Dendritic cell treated with granulocyte-macrophage colony-stimulating factor and Interleukin-4, amounts not matched to agents 40 ng/mL and 50 ng/mL, for 4 days (primary cell): ENCODE measurements at regions not wholly inside any gene's neighbourhood (a gene's known extent, or its start where the extent isn't known, plus 50 kb on each side); places are given as distances from the start of the nearest gene placed in this dataset.
"Not testable (repeated sequence)": the region's sequence is repeated elsewhere in the genome, so short reads cannot be mapped to it uniquely, and the experiment has no call there.

Experiments
- H3K27ac Mint-ChIP-seq: one replicate; pipeline ENCODE4 v1.8.0; 2022; ENCODE audit warnings: mild to moderate bottlenecking, mixed read lengths
- H3K27me3 Mint-ChIP-seq: one replicate; pipeline ENCODE4 v1.8.0; 2022; ENCODE audit warnings: mild to moderate bottlenecking, mixed read lengths
- H3K36me3 Mint-ChIP-seq: one replicate; pipeline ENCODE4 v1.8.0; 2022; ENCODE audit warnings: low read depth, mixed read lengths
- H3K4me1 Mint-ChIP-seq: one replicate; pipeline ENCODE4 v1.8.0; 2022; ENCODE audit warnings: low read depth, mixed read lengths
- H3K4me3 Mint-ChIP-seq: one replicate; pipeline ENCODE4 v1.8.0; 2022; ENCODE audit warnings: mild to moderate bottlenecking, moderate library complexity, mixed read lengths
- H3K9me3 Mint-ChIP-seq: one replicate; pipeline ENCODE4 v1.8.0; 2022; ENCODE audit warnings: mixed read lengths
- intact Hi-C: fragments of 100-400 bp; cut with micrococcal nuclease; formaldehyde crosslinking; loops from one replicate; pipeline ENCODE4 v1.15.0; 2022

DNA sequence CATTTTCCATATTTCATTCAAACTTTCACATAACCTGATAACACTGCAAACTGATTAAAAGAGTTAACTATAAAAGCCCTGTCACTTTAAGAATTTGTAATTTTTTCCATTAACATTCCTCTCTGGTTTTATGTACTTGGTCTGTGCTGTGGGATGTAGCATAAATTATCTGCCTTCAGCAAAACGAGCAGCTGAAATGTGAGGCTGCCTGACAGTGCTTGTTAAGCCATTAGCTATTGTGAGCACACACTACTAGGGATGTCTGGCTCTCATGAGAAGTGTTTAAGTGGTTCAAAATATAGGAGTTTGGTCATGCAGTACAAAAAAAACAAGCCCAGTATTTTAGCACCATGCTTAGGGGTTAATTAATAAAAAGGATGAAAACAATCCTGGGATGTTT, 63.0 kb downstream of the HOXA1 start:
- Mint-ChIP-seq H3K27me3 (no peaks in the 10 kb centered on the region), H3K27ac (no peak overlapping the region), H3K4me1 (peaks cover 17% of the 10 kb centered on the region), H3K9me3 (no peaks in the 10 kb centered on the region), H3K4me3 (no peak overlapping the region), H3K36me3 (no peaks in the 10 kb centered on the region)
- intact Hi-C loops, result no loop called here

DNA sequence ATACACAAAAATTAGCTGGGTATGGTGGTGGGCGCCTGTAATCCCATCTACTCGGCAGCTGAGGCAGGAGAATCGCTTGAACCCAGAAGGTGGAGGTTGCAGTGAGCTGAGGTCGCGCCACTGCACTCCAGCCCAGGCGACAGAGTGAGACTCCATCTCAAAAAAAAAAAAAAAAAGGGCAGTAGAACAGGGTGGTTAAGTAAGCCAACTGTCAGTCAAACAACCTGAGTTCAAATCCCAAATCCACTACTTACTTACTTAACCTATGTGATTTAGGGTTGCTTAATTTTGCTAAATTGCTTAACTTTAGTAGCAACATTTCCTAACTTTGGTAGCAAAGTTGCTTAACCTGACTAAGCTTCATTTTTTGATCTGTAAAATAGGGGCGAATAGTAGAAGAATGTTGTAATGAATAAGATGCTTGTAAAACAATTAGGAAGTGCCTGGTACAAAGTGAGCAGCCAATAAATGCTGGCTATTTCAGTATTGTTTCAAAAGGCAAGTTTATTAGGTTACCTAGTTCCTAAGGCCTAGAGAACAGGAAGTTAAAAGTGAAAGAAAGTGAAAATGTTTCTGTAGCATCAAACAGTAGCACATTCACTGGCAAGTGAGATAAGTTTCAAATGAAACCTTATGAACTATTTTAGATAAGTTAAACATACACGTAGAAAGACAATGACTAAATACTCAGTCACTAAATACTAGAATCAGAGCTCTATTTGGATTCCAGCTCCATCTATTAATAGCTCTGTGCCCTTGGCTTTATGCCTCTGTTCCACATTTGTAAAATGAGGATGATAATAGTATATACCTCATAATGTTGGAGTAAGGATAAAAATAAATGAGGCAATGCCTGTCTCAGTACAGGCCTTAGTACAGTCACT, 64.3 kb downstream of the HOXA1 start:
- no peaks in the 10 kb centered on the region for H3K36me3 Mint-ChIP-seq
- no peaks in the 10 kb centered on the region for H3K9me3 Mint-ChIP-seq
- intact Hi-C loops, result no loop called here
- H3K27ac Mint-ChIP-seq, result no peak overlapping the region
- peaks cover 17% of the 10 kb centered on the region for H3K4me1 Mint-ChIP-seq
- no peaks in the 10 kb centered on the region for H3K27me3 Mint-ChIP-seq
- H3K4me3 Mint-ChIP-seq, result peak overlapping the region; percentile 4

GRCh38 chr7:27030393-27031050, 65.3 kb downstream of the HOXA1 start:
- H3K9me3 Mint-ChIP-seq, result no peaks in the 10 kb centered on the region
- no peak overlapping the region for H3K4me3 Mint-ChIP-seq
- intact Hi-C loops, result no loop called here
- H3K27me3 Mint-ChIP-seq, result no peaks in the 10 kb centered on the region
- peaks cover 17% of the 10 kb centered on the region for H3K4me1 Mint-ChIP-seq
- no peaks in the 10 kb centered on the region for H3K36me3 Mint-ChIP-seq
- no peak overlapping the region for H3K27ac Mint-ChIP-seq

- H3K9me3 Mint-ChIP-seq, result no peaks in the 10 kb centered on the region
- H3K27ac Mint-ChIP-seq, result no peak overlapping the region
- H3K4me1 Mint-ChIP-seq, result peaks cover 6% of the 10 kb centered on the region
- H3K36me3 Mint-ChIP-seq, result no peaks in the 10 kb centered on the region
- H3K4me3 Mint-ChIP-seq, result no peak overlapping the region
- H3K27me3 Mint-ChIP-seq, result peaks cover 2% of the 10 kb centered on the region
- intact Hi-C loops, result no loop called here
Observed at GRCh38 chr7:27025270-27025669, 70.5 kb downstream of the HOXA1 start.

DNA sequence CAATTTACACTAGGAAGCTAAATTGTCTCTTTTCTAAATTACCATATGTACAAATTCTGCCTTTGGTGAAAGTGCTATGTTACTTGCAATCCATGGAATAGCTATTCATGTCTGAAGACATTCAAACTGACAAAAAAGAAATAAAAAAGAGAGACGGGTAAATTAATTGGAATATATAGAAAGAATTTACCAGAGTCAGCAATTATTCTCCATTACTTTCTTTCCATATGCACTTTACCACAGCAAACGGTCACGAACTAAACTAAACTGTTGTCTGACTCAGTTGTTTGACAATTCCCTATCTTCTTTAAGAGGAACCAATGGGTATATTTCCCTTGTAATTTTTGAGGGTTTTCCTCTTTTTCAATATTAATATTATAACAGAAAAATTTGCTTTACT, 85.7 kb downstream of the HOXA1 start:
- intact Hi-C loops, result no loop called here
- peaks cover 23% of the 10 kb centered on the region for H3K9me3 Mint-ChIP-seq
- no peaks in the 10 kb centered on the region for H3K36me3 Mint-ChIP-seq
- H3K4me3 Mint-ChIP-seq, result no peak overlapping the region
- no peak overlapping the region for H3K27ac Mint-ChIP-seq
- peaks cover 5% of the 10 kb centered on the region for H3K4me1 Mint-ChIP-seq
- peaks cover 2% of the 10 kb centered on the region for H3K27me3 Mint-ChIP-seq

GRCh38 chr7:27000496-27000895, 95.3 kb downstream of the HOXA1 start:
- peaks cover 20% of the 10 kb centered on the region for H3K9me3 Mint-ChIP-seq
- H3K4me1 Mint-ChIP-seq, result no peaks in the 10 kb centered on the region
- H3K27me3 Mint-ChIP-seq, result peaks cover 2% of the 10 kb centered on the region
- intact Hi-C loops, result no loop called here
- no peak overlapping the region for H3K27ac Mint-ChIP-seq
- no peak overlapping the region for H3K4me3 Mint-ChIP-seq
- H3K36me3 Mint-ChIP-seq, result no peaks in the 10 kb centered on the region

- intact Hi-C loops, H3K27ac Mint-ChIP-seq, H3K4me1 Mint-ChIP-seq, H3K27me3 Mint-ChIP-seq, H3K4me3 Mint-ChIP-seq, H3K36me3 Mint-ChIP-seq: not testable (repeated sequence)
- H3K9me3 Mint-ChIP-seq, result peaks cover 20% of the 10 kb centered on the region
Observed at GRCh38 chr7:26998284-26998683, 97.5 kb downstream of the HOXA1 start.

- intact Hi-C loops, result no loop called here
- no peak overlapping the region for H3K4me3 Mint-ChIP-seq
- peaks cover 20% of the 10 kb centered on the region for H3K9me3 Mint-ChIP-seq
Observed at GRCh38 chr7:26995666-26996065, 100.1 kb downstream of the HOXA1 start.

GRCh38 chr7:26993816-26994810, 101.7 kb downstream of the HOXA1 start:
- intact Hi-C loops, result no loop called here
- Mint-ChIP-seq H3K4me1 (no peaks in the 10 kb centered on the region), H3K4me3 (no peak overlapping the region), H3K9me3 (peaks cover 19% of the 10 kb centered on the region), H3K36me3 (no peaks in the 10 kb centered on the region), H3K27ac (no peak overlapping the region), H3K27me3 (no peaks in the 10 kb centered on the region)

More at GRCh38 chr7:26995666-26996065, 100.1 kb downstream of the HOXA1 start:
- H3K27me3 Mint-ChIP-seq, result no peaks in the 10 kb centered on the region
- no peaks in the 10 kb centered on the region for H3K4me1 Mint-ChIP-seq
- H3K36me3 Mint-ChIP-seq, result no peaks in the 10 kb centered on the region
- H3K27ac Mint-ChIP-seq, result no peak overlapping the region

GRCh38 chr7:26992670-26993069, 103.1 kb downstream of the HOXA1 start:
- Mint-ChIP-seq H3K27ac (no peak overlapping the region), H3K4me1 (no peaks in the 10 kb centered on the region), H3K27me3 (no peaks in the 10 kb centered on the region), H3K9me3 (peaks cover 4% of the 10 kb centered on the region), H3K36me3 (no peaks in the 10 kb centered on the region), H3K4me3 (no peak overlapping the region)
- intact Hi-C loops, result no loop called here

DNA sequence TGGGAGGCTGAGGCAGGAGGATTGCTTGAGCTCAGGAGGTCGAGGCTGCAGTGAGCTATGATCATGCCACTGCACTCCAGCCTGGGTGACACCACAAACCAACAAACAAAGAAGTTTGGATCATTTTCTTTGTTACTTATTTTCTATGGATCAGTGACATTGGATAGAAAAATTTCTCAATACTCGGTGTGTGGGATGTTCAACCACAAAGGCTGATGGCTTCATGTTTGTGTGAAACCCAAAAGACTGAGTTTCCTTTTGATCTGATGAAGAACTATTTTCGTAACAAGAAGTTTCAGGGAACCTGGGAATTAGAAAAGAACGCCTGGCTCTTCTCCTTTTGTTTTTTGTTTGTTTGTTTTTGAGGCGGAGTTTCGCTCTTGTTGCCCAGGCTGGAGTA, 104.0 kb downstream of the HOXA1 start:
- Mint-ChIP-seq H3K27me3 (no peaks in the 10 kb centered on the region), H3K4me1 (no peaks in the 10 kb centered on the region), H3K27ac (no peak overlapping the region), H3K36me3 (no peaks in the 10 kb centered on the region), H3K4me3 (no peak overlapping the region), H3K9me3 (no peaks in the 10 kb centered on the region)
- intact Hi-C loops, result no loop called here

GRCh38 chr7:26989897-26990670, 105.7 kb downstream of the HOXA1 start:
- Mint-ChIP-seq H3K27ac (no peak overlapping the region), H3K4me3 (no peak overlapping the region), H3K4me1 (no peaks in the 10 kb centered on the region), H3K27me3 (no peaks in the 10 kb centered on the region), H3K9me3 (no peaks in the 10 kb centered on the region), H3K36me3 (no peaks in the 10 kb centered on the region)
- intact Hi-C loops, result no loop called here

GRCh38 chr7:26988836-26989374, 106.9 kb downstream of the HOXA1 start:
- Mint-ChIP-seq H3K4me3 (no peak overlapping the region), H3K9me3 (no peaks in the 10 kb centered on the region), H3K27ac (no peak overlapping the region), H3K36me3 (no peaks in the 10 kb centered on the region), H3K4me1 (no peaks in the 10 kb centered on the region), H3K27me3 (no peaks in the 10 kb centered on the region)
- intact Hi-C loops, result no loop called here
